GM21786 (cell line): ENCODE measurements at regions not wholly inside any gene's neighbourhood (a gene's known extent, or its start where the extent isn't known, plus 50 kb on each side); places are given as distances from the start of the nearest gene placed in this dataset.
"Not testable (repeated sequence)": the region's sequence is repeated elsewhere in the genome, so short reads cannot be mapped to it uniquely, and the experiment has no call there.

Experiments
- ATAC-seq: cut with Tn5 transposase; IDR thresholded peaks from one replicate; pipeline ENCODE4 v1.9.1; 2021; ENCODE audit not compliant: unreplicated experiment

- not testable (repeated sequence) for ATAC-seq
Observed at GRCh38 chr14:105981517-105982302, 455.3 kb downstream of the TMEM121 start.

GRCh38 chr14:105982664-105983063 lies 456.3 kb downstream of the TMEM121 start:
- no peak for ATAC-seq

- no peak for ATAC-seq
Observed at GRCh38 chr14:105986894-105987284, 460.5 kb downstream of the TMEM121 start.

- no peak for ATAC-seq
Observed at GRCh38 chr14:105987563-105987962, 461.2 kb downstream of the TMEM121 start.

- no peak for ATAC-seq
Observed at GRCh38 chr14:105989566-105990302, 463.4 kb downstream of the TMEM121 start.

GRCh38 chr14:105991677-105992076 lies 465.3 kb downstream of the TMEM121 start:
- not testable (repeated sequence) for ATAC-seq

- no peak for ATAC-seq
Observed at GRCh38 chr14:105993814-105994213, 467.4 kb downstream of the TMEM121 start.

GRCh38 chr14:105995011-105995710 lies 468.8 kb downstream of the TMEM121 start:
- not testable (repeated sequence) for ATAC-seq

- ATAC-seq: not testable (repeated sequence)
Observed at GRCh38 chr14:105998597-105998996, 472.2 kb downstream of the TMEM121 start.

GRCh38 chr14:105999361-106000028 lies 473.1 kb downstream of the TMEM121 start:
- peak; percentile 74 for ATAC-seq

- peak; percentile 17 for ATAC-seq
Observed at GRCh38 chr14:106000029-106000511, 473.7 kb downstream of the TMEM121 start.

GRCh38 chr14:106001277-106001676 lies 474.9 kb downstream of the TMEM121 start:
- ATAC-seq: not testable (repeated sequence)

GRCh38 chr14:106003351-106003750 lies 477.0 kb downstream of the TMEM121 start:
- no peak for ATAC-seq

GRCh38 chr14:106004937-106005795 lies 478.8 kb downstream of the TMEM121 start:
- not testable (repeated sequence) for ATAC-seq

- ATAC-seq: not testable (repeated sequence)
Observed at GRCh38 chr14:106006043-106006442, 479.7 kb downstream of the TMEM121 start.

- ATAC-seq: not testable (repeated sequence)
Observed at GRCh38 chr14:106006716-106007115, 480.3 kb downstream of the TMEM121 start.

- no peak for ATAC-seq
Observed at GRCh38 chr14:106010783-106011182, 484.4 kb downstream of the TMEM121 start.

GRCh38 chr14:106011631-106012360 lies 485.4 kb downstream of the TMEM121 start:
- ATAC-seq: not testable (repeated sequence)

- ATAC-seq: not testable (repeated sequence)
Observed at GRCh38 chr14:106012361-106012725, 486.0 kb downstream of the TMEM121 start.
